GM19351 (cell line): ENCODE measurements at regions not wholly inside any gene's neighbourhood (a gene's known extent, or its start where the extent isn't known, plus 50 kb on each side); places are given as distances from the start of the nearest gene placed in this dataset.

ENCODE experiments used
- ATAC-seq: cut with Tn5 transposase; IDR thresholded peaks from one replicate; pipeline ENCODE4 v1.9.1; 2021; ENCODE audit warnings: mild to moderate bottlenecking, moderate library complexity; ENCODE audit not compliant: unreplicated experiment

DNA sequence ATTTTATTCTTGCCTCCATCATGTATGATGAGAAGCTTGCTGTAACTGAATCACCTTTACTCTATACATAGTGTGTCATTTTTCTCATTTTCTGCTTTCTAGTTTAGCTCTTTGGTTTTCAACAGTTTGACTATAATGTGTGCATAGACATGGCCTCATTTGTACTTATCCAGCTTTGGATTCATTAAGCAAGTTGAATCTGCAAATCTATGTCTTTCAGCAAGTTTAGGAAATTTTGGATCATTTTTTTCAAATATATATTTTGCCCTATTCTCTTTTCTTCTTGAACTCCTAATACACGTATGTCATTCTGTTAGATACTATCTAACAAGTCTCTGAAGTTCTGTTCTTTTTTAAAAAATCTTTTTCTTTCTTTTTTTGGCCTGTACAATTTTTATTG lies 57.8 kb downstream of the PRLHR start:
- no peak for ATAC-seq

DNA sequence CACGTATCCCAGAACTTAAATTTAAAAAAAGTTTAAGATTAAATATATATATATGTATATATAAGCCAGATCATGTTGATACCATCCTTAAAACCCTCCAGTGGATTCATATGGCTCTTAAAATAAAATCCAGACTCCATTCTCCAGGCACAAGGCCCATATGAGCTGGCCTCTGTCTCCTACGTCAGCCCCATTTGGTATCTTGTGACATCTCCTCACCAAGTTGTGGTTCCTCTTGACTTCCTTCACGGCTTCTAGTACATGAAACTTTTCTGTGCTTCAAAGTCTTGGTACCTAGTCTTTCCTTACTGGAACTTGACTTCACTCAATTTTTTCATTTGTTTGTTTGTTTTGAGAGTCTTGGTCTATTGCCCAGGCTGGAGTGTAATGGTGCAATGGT lies 61.3 kb downstream of the PRLHR start:
- no peak for ATAC-seq

DNA sequence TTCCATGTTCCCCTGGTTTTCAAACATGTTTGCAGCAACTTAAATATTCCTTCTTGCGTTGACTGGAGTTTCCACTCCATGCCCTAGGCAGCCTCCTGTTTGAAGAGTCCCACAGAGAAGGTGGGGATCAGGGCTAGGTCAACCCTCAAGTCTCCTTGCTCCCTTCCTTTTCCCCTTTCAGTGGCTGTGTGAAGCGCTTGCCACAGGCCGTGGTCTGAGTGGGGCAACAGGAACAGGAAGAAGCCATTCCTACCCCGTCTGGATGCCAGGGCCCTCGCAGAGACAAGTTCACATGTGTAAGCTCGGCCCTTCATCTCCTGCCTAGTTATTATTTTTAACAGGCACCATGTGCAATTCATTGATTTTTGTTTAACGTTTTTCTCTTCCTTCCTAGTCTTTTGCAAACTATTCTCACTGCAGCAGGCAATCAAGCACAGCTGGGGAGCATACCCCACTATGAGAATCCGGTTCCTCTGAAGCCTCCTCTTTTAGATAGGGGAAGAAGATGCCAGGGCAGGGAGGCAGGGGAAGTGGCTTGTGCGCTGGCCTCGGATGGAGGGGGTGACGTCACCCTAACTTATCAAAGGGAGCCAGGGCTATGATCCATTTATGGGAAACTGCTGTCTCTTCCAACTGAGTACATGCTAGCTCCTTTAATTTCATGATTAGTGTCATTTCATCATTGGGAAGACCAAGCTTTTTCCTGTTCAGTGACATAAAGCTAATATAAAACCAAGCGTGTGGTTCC lies 64.2 kb downstream of the PRLHR start:
- ATAC-seq, result no peak

GRCh38 chr10:118528426-118528825 lies 67.0 kb downstream of the PRLHR start:
- no peak for ATAC-seq

DNA sequence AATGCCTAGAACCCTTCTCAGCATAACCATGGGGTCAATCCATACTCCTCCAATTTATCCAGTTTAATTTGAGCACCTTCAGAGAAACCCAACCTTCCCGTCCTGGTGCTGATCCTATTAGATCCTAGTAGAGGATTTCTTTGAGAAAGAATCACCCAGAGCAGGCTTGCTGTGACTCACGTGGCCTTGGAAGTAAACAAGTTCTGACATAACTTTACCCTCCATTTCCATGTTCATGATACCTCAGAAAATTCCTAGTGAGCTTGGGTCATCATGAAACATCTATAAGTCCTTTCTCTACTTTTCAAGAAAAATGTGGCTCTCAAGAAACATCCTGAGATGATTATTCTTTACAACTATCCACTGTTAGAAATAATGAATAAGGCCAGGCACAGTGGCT lies 71.7 kb downstream of the PRLHR start:
- no peak for ATAC-seq

GRCh38 chr10:118522791-118523498 lies 72.5 kb downstream of the PRLHR start:
- ATAC-seq, result no peak

DNA sequence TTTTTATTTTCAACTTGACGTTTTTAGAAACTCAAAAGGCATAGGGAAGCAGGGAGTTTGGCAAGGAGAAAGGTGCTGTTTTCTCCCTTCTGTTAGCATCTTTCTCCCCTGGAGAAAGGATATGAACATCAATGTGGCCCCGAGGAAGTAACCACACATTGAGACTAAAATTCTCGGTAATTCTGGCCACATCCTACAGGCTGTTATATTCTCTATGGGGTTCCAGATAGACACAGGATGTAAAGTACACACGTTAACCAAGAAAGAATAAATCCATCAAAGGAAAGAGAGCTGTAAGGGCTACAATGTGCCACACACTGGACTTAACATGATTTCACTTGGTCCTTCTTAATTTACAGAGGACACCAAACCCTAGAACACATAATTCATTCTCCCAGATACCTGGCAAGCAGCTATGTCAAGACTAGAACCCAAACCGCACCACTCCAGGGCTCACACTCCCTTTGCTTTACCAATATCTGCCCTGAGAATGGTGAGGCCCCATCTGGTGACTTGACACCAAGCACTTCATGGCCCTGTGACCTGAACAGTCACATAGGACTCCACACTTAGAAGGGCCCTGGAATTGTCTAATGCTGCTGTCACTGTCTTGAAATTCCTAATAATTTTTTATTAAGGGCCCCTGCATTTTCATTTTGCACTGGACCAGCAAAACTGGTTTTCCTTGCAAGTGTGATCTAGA lies 73.9 kb downstream of the PRLHR start:
- ATAC-seq, result no peak

DNA sequence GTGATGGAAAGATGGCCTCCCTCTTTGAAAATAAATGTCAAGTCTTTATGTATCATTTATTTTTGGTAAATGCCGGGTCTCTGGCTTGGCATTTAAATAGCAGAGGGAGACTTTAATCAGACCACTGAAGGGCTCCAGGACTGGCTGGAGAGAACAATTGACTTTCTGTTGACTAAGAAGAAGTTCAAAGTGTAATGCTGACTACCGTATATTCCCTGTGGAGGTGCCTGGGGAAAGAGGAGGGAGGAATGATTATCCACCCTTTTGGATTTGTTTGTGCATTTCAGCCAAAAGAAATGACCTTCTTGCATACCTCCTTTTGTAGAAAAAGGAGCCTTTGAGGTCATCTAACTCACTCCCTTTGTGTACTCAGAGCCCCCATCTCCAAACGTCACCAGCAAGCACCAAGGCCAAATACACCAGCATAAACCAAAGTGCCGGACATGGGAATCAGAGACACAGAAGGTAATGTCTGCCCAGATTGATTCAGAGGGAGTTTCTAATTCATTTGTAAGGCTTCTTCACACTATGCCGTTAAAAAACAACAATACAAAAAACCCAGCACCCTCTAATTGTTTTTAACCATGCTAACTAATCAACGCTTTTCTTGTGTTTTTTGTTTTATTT lies 75.2 kb downstream of the PRLHR start:
- no peak for ATAC-seq

DNA sequence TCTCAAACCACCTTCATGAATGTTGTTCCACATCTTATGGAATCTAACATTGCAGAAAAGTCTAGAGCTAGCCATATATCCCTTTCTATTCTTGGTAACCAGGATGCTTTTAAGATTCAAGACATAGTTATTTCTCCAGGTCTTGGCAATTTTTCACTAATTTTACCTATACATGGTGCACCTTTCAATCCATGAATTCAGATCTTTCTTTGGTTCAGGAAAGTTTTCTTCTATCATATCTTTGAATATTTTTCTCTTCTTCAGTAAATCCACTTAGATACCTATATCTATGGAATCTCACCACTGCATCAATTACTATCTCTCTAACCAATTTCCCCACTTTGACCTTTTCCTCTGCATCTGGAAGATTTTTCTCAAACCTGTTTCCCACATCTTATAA lies 77.4 kb downstream of the PRLHR start:
- ATAC-seq, result no peak

- ATAC-seq, result no peak
These were observed 78.7 kb downstream of the PRLHR start for GRCh38 chr10:118516716-118517115.

- ATAC-seq, result no peak
These were observed 82.3 kb downstream of the PRLHR start for GRCh38 chr10:118513174-118513573.

DNA sequence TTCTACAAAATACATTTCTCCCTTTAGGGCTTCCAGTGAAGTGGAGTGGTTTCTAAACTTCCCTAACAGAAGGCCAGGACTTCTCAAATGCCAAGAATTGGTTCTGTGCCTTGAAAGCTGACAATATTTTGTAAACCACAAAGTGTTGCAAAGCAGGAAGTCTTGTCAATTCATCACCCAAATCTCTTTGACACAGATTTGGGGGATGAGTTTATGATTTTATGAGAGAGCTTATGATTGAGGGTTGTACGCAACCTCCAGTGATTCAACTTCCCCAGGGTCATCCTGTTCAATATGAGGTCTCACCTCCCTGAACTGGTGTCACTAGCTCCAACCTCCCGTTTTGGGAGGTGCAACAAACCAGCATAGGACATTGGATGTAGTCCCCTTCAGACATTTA lies 83.7 kb downstream of the PRLHR start:
- ATAC-seq, result no peak

DNA sequence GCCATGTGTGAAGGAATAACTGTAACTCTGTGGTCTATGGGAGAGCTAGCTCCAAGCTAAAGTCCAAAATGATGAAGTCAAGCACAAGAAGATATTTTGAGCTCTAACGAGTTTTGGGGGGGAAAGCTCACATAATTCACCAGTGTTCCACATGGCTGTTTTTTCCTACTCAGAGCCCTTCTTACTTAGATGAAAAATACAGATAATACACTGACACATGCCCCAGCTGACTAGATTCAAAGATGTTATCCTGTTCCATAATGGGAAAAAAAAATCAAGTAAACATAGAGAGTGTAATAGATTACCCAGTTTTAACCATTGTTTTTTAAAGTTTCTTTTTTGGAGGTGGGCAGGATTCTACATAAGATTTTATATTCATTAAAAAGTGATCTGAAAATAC lies 86.6 kb downstream of the PRLHR start:
- no peak for ATAC-seq

DNA sequence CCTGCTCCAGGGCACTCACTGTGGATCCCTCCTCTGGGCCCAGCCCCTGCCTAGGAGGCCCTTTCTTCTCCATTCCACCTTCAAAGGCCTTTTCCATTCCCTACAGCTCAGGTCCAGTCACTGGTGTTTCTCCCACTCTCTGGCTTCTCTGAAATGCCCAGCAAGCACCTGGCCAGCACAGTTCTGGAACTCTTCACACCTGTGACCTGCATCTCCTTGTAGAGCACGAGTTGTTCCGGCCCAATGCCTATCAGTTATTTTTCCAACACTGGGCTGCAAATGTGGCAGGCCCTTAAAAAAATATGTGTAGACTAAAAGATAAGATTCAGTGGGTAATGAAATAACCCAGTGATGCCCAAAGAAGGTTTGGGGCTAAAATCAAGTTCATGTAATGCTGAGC lies 87.1 kb downstream of the PRLHR start:
- ATAC-seq, result no peak

- no peak for ATAC-seq
These were observed 88.5 kb downstream of the PRLHR start for GRCh38 chr10:118506671-118507590.

DNA sequence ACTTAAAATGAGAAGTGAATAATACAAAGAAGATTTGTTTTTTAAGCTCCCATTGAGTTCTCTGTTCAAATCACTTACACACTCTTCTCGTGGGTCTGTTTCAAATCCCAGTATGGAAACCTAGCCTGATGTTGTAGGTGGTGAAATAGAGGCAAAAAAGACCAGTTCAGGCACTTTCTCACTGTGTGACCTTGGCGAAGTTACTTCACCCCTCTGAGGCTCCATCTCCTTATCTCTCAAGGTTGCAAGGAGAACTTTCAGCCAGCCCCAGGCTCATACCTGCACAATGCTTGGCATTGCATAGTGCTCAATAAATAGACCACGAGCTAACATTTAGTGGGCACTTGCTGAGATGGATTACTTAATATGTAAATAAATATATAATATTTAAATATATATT lies 90.1 kb downstream of the PRLHR start:
- no peak for ATAC-seq

DNA sequence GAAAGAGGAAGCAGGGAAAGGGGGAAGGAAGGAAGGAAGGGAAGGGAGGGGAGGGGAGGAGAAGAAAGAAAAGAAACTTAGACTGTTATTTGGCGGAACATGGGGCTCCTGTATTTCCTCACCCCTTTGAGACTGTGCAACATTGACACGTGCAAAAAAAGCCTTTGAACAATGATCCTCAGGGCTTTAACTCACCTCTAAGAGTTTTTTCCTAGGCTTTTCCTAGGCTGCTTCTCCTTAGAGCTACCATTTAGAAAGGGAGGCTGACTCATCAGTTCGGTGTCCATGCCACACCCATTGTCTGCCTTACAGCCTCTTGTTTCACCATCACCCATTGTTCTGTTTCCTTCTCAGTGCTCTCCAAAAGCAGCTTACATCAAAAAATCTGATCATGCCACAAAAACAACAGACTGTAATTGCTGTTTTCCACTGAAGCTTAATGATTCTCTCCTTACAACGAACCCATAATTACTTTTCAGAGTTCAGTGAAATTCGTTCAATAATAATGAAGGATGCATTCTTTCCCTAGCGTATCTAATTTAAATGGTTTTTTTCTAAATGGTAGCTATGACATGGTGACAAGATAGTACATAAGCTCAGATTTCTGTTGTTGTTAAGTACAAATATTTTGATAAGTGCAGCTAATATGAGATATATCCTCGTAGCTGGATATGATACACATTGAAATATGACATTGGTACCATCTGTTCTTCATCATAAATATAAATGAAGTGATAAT lies 90.8 kb downstream of the PRLHR start:
- no peak for ATAC-seq

DNA sequence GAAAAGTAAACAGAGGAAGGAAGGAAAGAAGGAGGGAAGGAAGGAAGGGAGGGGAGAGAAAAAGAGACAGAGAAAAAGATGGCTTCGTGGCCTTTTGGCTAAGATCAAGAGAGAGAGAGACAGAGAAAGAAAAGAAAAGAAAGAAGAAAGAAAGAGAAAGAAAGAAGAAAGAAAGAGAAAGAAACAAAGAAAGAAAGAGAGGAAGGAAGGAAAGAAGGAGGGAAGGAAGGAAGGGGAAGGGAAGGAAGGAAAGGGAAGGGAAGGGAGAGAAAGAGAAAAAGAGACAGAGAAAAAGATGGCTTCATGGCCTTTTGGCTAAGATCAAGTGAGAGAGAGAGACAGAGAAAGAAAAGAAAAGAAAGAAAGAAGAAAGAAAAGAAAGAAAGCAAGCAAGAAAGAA lies 91.4 kb downstream of the PRLHR start:
- no peak for ATAC-seq

GRCh38 chr10:118503192-118503591 lies 92.3 kb downstream of the PRLHR start:
- ATAC-seq, result no peak
